Body of pancreas (tissue), 4 donors: ENCODE measurements at regions not wholly inside any gene's neighbourhood (a gene's known extent, or its start where the extent isn't known, plus 50 kb on each side); places are given as distances from the start of the nearest gene placed in this dataset.

ENCODE experiments used
- ATAC-seq: fragments of 150-250 bp; one replicate; pipeline ENCODE4 v1.9.1; 2016
- DNase-seq, 4 donors: peaks; one replicate each; pipeline ENCODE4 v3.0.0-alpha.2; 2019
- H3K27ac ChIP-seq, 4 donors: fragments of 200-600 bp; sonication (generic); 1 replicate in 3 of 4; 2 replicates in 1 of 4; pipeline versions ENCODE4 v1.5.1 to v1.6.1; 2016 to 2019; ENCODE audit warnings: mild to moderate bottlenecking in 1 of 4, mixed read lengths in 1 of 4, moderate library complexity in 1 of 4
- H3K27me3 ChIP-seq, 2 donors: fragments of 200-600 bp; sonication (generic); one replicate each; pipeline ENCODE4 v1.6.0; 2016; ENCODE audit warnings: mild to moderate bottlenecking in 1 of 2
- H3K36me3 ChIP-seq, 2 donors: fragments of 200-600 bp; sonication (generic); replicated peaks in 1 of 2; 2 replicates each; pipeline ENCODE4 v1.5.1; 2016; ENCODE audit warnings: low read depth in 2 of 2; ENCODE audit not compliant: insufficient read depth in 1 of 2
- H3K4me1 ChIP-seq: fragments of 200-600 bp; sonication (generic); one replicate; pipeline ENCODE4 v1.6.0; 2016
- H3K4me3 ChIP-seq, 2 donors: fragments of 200-600 bp; sonication (generic); 1 replicate in 1 of 2; 2 replicates in 1 of 2; pipeline ENCODE4 v1.5.1; 2016 to 2019
- H3K9me3 ChIP-seq, 3 donors: fragments of 200-600 bp; sonication (generic); 1 replicate in 2 of 3; 2 replicates in 1 of 3; pipeline ENCODE4 v1.5.1; 2016
- POLR2A ChIP-seq, 3 donors: fragments of 450-650 bp; IDR thresholded peaks; one replicate each; pipeline ENCODE4 v1.6.1; 2016; ENCODE audit warnings: antibody characterized with exemption in 3 of 3, mild to moderate bottlenecking in 2 of 3
- WGBS, 2 donors: methylation state at CpG; one replicate each; pipeline ENCODE4 v1.1.5; 2017; 5-methylcytosine and 5-hydroxymethylcytosine counted together
- intact Hi-C: fragments of 100-400 bp; cut with DNase I; formaldehyde crosslinking; loops from one replicate; pipeline ENCODE4 v1.15.1; 2023
- TF ChIP-seq, protein P1 (sequence below), 7 experiments: fragments of 450-650 bp in 4 of 7; fragments of 200-600 bp in 3 of 7; sonication (generic) in 3 of 7; IDR thresholded peaks; one replicate each; pipeline ENCODE4 v1.5.1; 2016 to 2019; ENCODE audit warnings: antibody characterized with exemption in 7 of 7

DNA sequence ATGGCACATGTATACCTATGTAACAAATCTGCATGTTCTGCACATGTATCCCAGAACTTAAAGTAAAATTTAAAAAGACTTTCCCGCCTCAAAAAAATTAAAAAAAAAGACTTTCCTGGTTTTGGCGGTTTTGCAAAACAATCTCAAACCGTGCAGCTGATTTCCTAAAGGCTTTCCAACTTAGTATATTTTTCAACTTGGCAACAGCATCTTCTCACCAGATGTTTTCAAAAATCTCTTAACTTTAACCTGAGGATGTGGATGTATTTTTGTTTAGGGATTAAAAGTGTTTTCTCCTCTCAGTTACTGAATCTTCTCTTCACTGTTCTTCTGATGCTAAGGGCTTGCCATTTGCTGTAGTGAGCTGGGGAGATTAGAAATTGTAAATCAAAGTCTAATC lies 96.5 kb upstream of the PLPP4 start:
- Histone ChIP-seq H3K27ac (no peak overlapping the region), H3K36me3 (no peaks in the 10 kb centered on the region), H3K9me3 (no peaks in the 10 kb centered on the region), H3K4me3 (no peak overlapping the region), H3K27me3 (no peaks in the 10 kb centered on the region), H3K4me1 (no peaks in the 10 kb centered on the region)
- ATAC-seq (no peak), DNase-seq (no peak)
- TF ChIP-seq, protein P1, sequence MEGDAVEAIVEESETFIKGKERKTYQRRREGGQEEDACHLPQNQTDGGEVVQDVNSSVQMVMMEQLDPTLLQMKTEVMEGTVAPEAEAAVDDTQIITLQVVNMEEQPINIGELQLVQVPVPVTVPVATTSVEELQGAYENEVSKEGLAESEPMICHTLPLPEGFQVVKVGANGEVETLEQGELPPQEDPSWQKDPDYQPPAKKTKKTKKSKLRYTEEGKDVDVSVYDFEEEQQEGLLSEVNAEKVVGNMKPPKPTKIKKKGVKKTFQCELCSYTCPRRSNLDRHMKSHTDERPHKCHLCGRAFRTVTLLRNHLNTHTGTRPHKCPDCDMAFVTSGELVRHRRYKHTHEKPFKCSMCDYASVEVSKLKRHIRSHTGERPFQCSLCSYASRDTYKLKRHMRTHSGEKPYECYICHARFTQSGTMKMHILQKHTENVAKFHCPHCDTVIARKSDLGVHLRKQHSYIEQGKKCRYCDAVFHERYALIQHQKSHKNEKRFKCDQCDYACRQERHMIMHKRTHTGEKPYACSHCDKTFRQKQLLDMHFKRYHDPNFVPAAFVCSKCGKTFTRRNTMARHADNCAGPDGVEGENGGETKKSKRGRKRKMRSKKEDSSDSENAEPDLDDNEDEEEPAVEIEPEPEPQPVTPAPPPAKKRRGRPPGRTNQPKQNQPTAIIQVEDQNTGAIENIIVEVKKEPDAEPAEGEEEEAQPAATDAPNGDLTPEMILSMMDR (IDR thresholded peaks at IDR 0.05), result no peak
- no peak for TF ChIP-seq POLR2A (IDR thresholded peaks at IDR 0.05)
- intact Hi-C loops, result no loop called here
- 57 to 63% methylated on average over 3 of the region's 3 CpGs for WGBS, 2 donors

DNA sequence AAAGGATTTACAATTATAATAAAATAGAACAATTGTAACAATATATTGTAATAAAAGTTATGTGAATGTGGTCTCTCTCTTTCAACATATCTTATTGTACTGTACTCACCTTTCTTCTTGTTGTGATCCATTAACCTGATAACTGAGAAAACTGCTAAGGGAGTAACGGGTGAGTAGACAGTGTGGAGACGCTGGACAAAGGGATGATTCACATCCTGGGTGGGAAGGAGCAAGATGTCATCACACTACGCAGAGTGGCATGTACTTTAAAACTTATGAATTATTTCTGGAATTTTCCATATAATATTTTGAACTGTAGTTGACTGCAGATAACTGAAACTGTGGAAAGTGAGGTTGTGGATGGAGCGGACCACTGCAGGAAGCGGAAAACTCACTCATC lies 91.2 kb upstream of the PLPP4 start:
- Histone ChIP-seq H3K27me3 (no peaks in the 10 kb centered on the region), H3K4me1 (no peaks in the 10 kb centered on the region), H3K27ac (no peak overlapping the region), H3K9me3 (no peaks in the 10 kb centered on the region), H3K4me3 (no peak overlapping the region), H3K36me3 (no peaks in the 10 kb centered on the region)
- ATAC-seq, result no peak
- intact Hi-C loops, result no loop called here
- TF ChIP-seq POLR2A (IDR thresholded peaks at IDR 0.05), result no peak
- TF ChIP-seq, protein P1 (IDR thresholded peaks at IDR 0.05), result no peak
- no peak for DNase-seq
- WGBS, 2 donors, result 65 to 76% methylated on average over 5 of the region's 5 CpGs

DNA sequence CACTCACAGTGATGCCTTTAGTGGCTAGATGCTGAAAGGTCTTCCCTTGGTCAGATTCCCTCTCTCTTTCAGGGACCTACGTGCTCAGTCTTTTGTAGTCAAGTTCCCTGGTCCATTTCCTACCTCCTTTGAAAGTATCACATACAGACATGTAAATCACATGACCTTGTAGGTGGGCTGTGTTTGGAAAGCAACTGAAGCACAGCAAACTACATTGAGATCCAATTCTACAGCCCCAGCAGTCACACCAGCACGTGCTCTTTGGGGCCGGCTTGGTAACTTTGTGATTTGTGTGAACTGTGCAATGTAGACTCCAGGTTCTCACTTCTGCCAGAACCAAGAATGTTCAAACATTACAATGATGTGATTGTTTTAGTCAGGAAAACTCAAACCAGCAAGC lies 89.7 kb upstream of the PLPP4 start:
- no peaks in the 10 kb centered on the region for H3K9me3 ChIP-seq
- no peaks in the 10 kb centered on the region for H3K27me3 ChIP-seq
- intact Hi-C loops, result no loop called here
- no peak overlapping the region for H3K4me3 ChIP-seq
- no peaks in the 10 kb centered on the region for H3K4me1 ChIP-seq
- no peak for TF ChIP-seq POLR2A (IDR thresholded peaks at IDR 0.05)
- TF ChIP-seq, protein P1 (IDR thresholded peaks at IDR 0.05), result no peak
- WGBS, 2 donors, result 37 to 57% methylated on average over 3 of the region's 3 CpGs
- no peak for DNase-seq
- no peak for ATAC-seq
- no peak overlapping the region for H3K27ac ChIP-seq
- H3K36me3 ChIP-seq, result no peaks in the 10 kb centered on the region

DNA sequence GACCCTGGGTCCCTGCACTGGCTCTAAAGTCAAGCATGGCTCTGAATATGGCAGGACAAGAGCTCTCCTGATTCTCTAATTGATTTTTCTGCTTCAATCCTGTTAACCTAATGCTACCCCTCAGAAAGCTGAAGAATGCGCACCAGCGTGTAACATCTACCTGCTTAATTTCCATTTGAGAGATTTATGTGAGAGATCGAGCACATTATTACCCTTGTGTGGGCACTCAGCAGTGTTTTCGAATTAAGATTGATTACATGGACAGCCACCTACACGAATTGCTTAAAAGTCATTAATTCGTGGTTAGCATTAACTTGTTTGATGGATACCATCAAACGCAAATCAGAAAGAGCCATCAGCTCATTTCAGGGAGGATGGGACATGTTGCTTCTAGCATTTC lies 88.7 kb upstream of the PLPP4 start:
- 52 to 60% methylated on average over 7 of the region's 7 CpGs for WGBS, 2 donors
- no peaks in the 10 kb centered on the region for H3K9me3 ChIP-seq
- H3K4me1 ChIP-seq, result no peaks in the 10 kb centered on the region
- ATAC-seq (no peak), DNase-seq (no peak)
- no peaks in the 10 kb centered on the region for H3K27me3 ChIP-seq
- intact Hi-C loops, result no loop called here
- no peaks in the 10 kb centered on the region for H3K36me3 ChIP-seq
- TF ChIP-seq, protein P1 (IDR thresholded peaks at IDR 0.05), result no peak
- no peak for TF ChIP-seq POLR2A (IDR thresholded peaks at IDR 0.05)
- H3K27ac ChIP-seq, result no peak overlapping the region
- no peak overlapping the region for H3K4me3 ChIP-seq

DNA sequence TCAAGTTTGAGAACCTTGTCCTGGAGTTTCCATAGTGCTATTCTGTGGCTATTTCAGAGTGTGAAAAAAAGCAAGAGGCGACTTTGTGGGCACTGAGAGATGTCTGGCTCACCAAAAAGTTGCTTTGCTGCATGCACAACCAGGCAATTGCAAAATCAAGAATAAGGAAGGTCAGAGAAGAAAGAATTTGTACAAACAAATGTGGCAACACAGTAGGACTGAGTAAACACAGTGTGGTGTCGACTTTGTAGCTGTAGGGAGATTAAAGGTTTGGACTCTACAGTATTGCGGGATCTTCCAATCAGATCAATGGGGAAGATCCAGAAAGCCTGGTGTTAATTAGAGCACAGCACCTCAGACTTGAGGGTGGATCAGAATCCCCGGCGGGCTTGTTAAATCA lies 88.1 kb upstream of the PLPP4 start:
- Histone ChIP-seq H3K9me3 (no peaks in the 10 kb centered on the region), H3K36me3 (no peaks in the 10 kb centered on the region), H3K4me1 (no peaks in the 10 kb centered on the region), H3K27me3 (no peaks in the 10 kb centered on the region), H3K27ac (no peak overlapping the region), H3K4me3 (no peak overlapping the region)
- DNase-seq, result no peak
- TF ChIP-seq, protein P1 (IDR thresholded peaks at IDR 0.05), result no peak
- no peak for TF ChIP-seq POLR2A (IDR thresholded peaks at IDR 0.05)
- no peak for ATAC-seq
- intact Hi-C loops, result no loop called here
- WGBS, 2 donors, result 48 to 57% methylated on average over 4 to 5 of the region's 5 CpGs
